HepG2 (cell line): ENCODE measurements at regions not wholly inside any gene's neighbourhood (a gene's known extent, or its start where the extent isn't known, plus 50 kb on each side); places are given as distances from the start of the nearest gene placed in this dataset.

ENCODE experiments used
- ATAC-seq: fragments of 200-7000 bp; cut with Tn5 transposase; 3 replicates; pipeline ENCODE4 v1.9.1; 2020; ENCODE audit warnings: mild to moderate bottlenecking, moderate library complexity
- BruUV-seq: library from RNA; stranded (reverse); fragments of 400-500 nt; replicated peaks from 2 replicates; lab custom pipeline; 2021; lab: Mats Ljungman, UMichigan
- CTCF ChIA-PET: fragments of 300-600 bp; formaldehyde crosslinking; extraction: SDS; loops from one replicate; lab custom pipeline; 2021; ENCODE audit warnings: low total read pairs, inconsistent platforms, low intra/inter-chr PET ratio; lab: Yijun Ruan, JAX
- POLR2A ChIA-PET: fragments of 350-600 bp; sonication (Branson Sonifier 250); formaldehyde crosslinking; loops from one replicate; lab custom pipeline; 2020; ENCODE audit warnings: antibody characterized with exemption, inconsistent platforms; lab: Yijun Ruan, JAX
- DNase-seq: peaks from one replicate; pipeline ENCODE4 v3.0.0-alpha.2; 2015; ENCODE audit warnings: low spot score
- FAIRE-seq: peaks from 3 replicates; lab custom pipeline; 2011; peaks lifted over from hg19 to GRCh38; lab: Jason Lieb, UNC
- H2AFZ ChIP-seq: one replicate; pipeline ENCODE4 v1.6.1; 2011; ENCODE audit warnings: low read length, inconsistent platforms
- H3K27ac ChIP-seq: fragments of 300-600 bp; 3 replicates; pipeline ENCODE4 v1.8.0; 2011; ENCODE audit warnings: mixed run types, mild to moderate bottlenecking, mixed read lengths, low read length, inconsistent platforms; ENCODE audit not compliant: insufficient read depth; ENCODE audit errors: extremely low read length
- H3K27me3 ChIP-seq, 2 experiments: fragments of 200-600 bp in 1 of 2; 2 replicates in 1 of 2; 3 replicates in 1 of 2; pipeline versions ENCODE4 v1.6.0 to v1.8.0; 2011; ENCODE audit warnings: low read length in 2 of 2, mild to moderate bottlenecking in 2 of 2, moderate library complexity in 2 of 2, inconsistent platforms in 1 of 2; ENCODE audit not compliant: insufficient read depth in 2 of 2, control insufficient read depth in 1 of 2
- H3K36me3 ChIP-seq, 2 experiments: fragments of 200-600 bp in 1 of 2; replicated peaks in 1 of 2; 2 replicates in 1 of 2; 3 replicates in 1 of 2; pipeline versions ENCODE4 v1.5.1 to v1.8.0; 2011; ENCODE audit warnings: low read length in 2 of 2, inconsistent platforms in 1 of 2; ENCODE audit not compliant: insufficient read depth in 2 of 2, control insufficient read depth in 1 of 2
- H3K4me1 ChIP-seq: 2 replicates; pipeline ENCODE4 v1.5.1; 2012; ENCODE audit warnings: low read length, inconsistent platforms; ENCODE audit not compliant: insufficient read depth
- H3K4me2 ChIP-seq: 2 replicates; pipeline ENCODE4 v1.6.0; 2011; ENCODE audit warnings: low read depth, low read length, inconsistent platforms
- H3K4me3 ChIP-seq, 3 experiments: fragments of 200-600 bp in 1 of 3; sonication (generic), shearing (Covaris generic) in 1 of 3; replicated peaks in 1 of 3; 2 replicates each; pipeline ENCODE4 v1.5.1; 2011 to 2016; ENCODE audit warnings: low read length in 3 of 3, inconsistent platforms in 2 of 3, low read depth in 2 of 3, mild to moderate bottlenecking in 2 of 3, control low read depth in 1 of 3, mixed read lengths in 1 of 3; ENCODE audit not compliant: insufficient read depth in 1 of 3
- H3K79me2 ChIP-seq: one replicate; pipeline ENCODE4 v1.6.1; 2011; ENCODE audit warnings: low read length, inconsistent platforms; ENCODE audit not compliant: insufficient read depth
- H3K9ac ChIP-seq: 2 replicates; pipeline ENCODE4 v1.6.0; 2011; ENCODE audit warnings: mild to moderate bottlenecking, low read depth, low read length, inconsistent platforms; ENCODE audit not compliant: insufficient read depth
- H3K9me3 ChIP-seq: 2 replicates; pipeline ENCODE4 v1.5.1; 2012; ENCODE audit warnings: mild to moderate bottlenecking, low read length
- H4K20me1 ChIP-seq: 2 replicates; pipeline ENCODE4 v1.6.0; 2011; ENCODE audit warnings: inconsistent platforms, mild to moderate bottlenecking, low read length, moderate library complexity; ENCODE audit not compliant: insufficient read depth
- EHMT2 ChIP-seq: fragments of 200-600 bp; sonication (generic); IDR thresholded peaks from 2 replicates; pipeline ENCODE4 v1.7.0; 2017; ENCODE audit warnings: antibody characterized with exemption, low read depth, low read length, borderline replicate concordance
- ELF4 ChIP-seq: sonication (generic); formaldehyde crosslinking; IDR thresholded peaks from 2 replicates; pipeline ENCODE4 v1.5.0; 2020; ENCODE audit warnings: missing genetic modification reagents, mild to moderate bottlenecking, moderate library complexity, borderline replicate concordance
- FOXM1 ChIP-seq: sonication (generic); formaldehyde crosslinking; IDR thresholded peaks from 2 replicates; pipeline ENCODE4 v1.5.0; 2020; ENCODE audit warnings: missing genetic modification reagents
- IRX3 ChIP-seq: sonication (generic); formaldehyde crosslinking; IDR thresholded peaks from 2 replicates; pipeline ENCODE4 v1.8.1; 2023; ENCODE audit warnings: mild to moderate bottlenecking, low read depth, missing genetic modification reagents, borderline replicate concordance
- ZBTB10 ChIP-seq: sonication (generic); formaldehyde crosslinking; IDR thresholded peaks from 2 replicates; pipeline ENCODE4 v1.4.0; 2020; ENCODE audit warnings: missing genetic modification reagents, borderline replicate concordance
- ZKSCAN8 ChIP-seq: IDR thresholded peaks from 2 replicates; pipeline ENCODE4 v1.6.1; 2016; ENCODE audit warnings: borderline replicate concordance, missing genetic modification reagents, missing compliant biosample characterization
- ZNF329 ChIP-seq: sonication (generic); formaldehyde crosslinking; IDR thresholded peaks from 2 replicates; pipeline ENCODE4 v1.9.0; 2021; ENCODE audit warnings: low read depth, mild to moderate bottlenecking, missing genetic modification reagents
- ZNF33B ChIP-seq: sonication (generic); formaldehyde crosslinking; IDR thresholded peaks from 2 replicates; pipeline ENCODE4 v1.5.1; 2020; ENCODE audit warnings: mild to moderate bottlenecking, missing genetic modification reagents
- ZNF496 ChIP-seq: sonication (generic); formaldehyde crosslinking; IDR thresholded peaks from 2 replicates; pipeline ENCODE4 v1.8.1; 2023; ENCODE audit warnings: mild to moderate bottlenecking, moderate library complexity, missing genetic modification reagents; ENCODE audit not compliant: insufficient replicate concordance
- ZNF563 ChIP-seq: sonication (generic); formaldehyde crosslinking; IDR thresholded peaks from 2 replicates; pipeline ENCODE4 v1.8.0; 2022; ENCODE audit warnings: mild to moderate bottlenecking, moderate library complexity, missing genetic modification reagents
- in situ Hi-C: cut with HindIII; loops from 2 replicates; pipeline ENCODE4 v1.10.0; 2017; ENCODE audit warnings: low pct_unique_long_range_greater_than_20kb; ENCODE audit not compliant: extremely low pct_ligation_motif_present
- intact Hi-C: fragments of 100-400 bp; cut with micrococcal nuclease; formaldehyde crosslinking; loops from one replicate; pipeline ENCODE4 v1.10.0; 2022; ENCODE audit not compliant: unreplicated experiment
- TF ChIP-seq, protein P1 (sequence below): sonication (generic); formaldehyde crosslinking; IDR thresholded peaks from one replicate; pipeline ENCODE4 v1.5.1; 2020; ENCODE audit warnings: mild to moderate bottlenecking, missing genetic modification reagents; ENCODE audit errors: not compliant biosample characterization
- TF ChIP-seq, protein P2 (sequence below): sonication (generic); formaldehyde crosslinking; IDR thresholded peaks from 2 replicates; pipeline ENCODE4 v1.4.0; 2020; ENCODE audit warnings: missing genetic modification reagents

DNA sequence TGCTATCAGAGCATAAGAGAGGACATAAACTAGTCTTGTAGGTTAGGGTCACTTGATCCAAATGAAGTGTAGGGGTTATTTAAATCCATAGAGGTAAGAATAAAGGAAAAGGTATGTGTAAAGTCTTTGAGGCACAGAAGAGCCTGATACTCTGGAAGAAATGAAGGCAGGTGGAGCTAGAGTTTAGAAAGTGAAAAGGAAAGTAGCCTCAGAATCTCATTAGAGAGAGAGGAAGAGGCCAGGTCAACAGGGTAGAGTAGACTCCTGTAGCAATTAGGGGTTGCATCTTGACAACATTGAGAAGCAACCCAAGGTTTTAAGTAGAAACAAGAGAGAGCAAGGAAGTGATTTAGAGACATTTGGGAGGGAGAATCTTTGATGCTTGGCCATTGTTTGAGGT lies 235.2 kb upstream of the SOX9 start:
- CTCF ChIA-PET = no interaction called here
- BruUV-seq = no TSS peak
- Histone ChIP-seq H2AFZ (no peak overlapping the region), H3K4me2 (no peak overlapping the region), H4K20me1 (no peaks in the 10 kb centered on the region), H3K36me3 (no peaks in the 10 kb centered on the region), H3K4me1 (no peaks in the 10 kb centered on the region), H3K79me2 (no peaks in the 10 kb centered on the region), H3K27ac (no peak overlapping the region), H3K9ac (no peak overlapping the region), H3K9me3 (no peaks in the 10 kb centered on the region), H3K27me3 (no peaks in the 10 kb centered on the region), H3K4me3 (no peak overlapping the region)
- in situ Hi-C loops = no loop called here
- ATAC-seq (no peak), FAIRE-seq (no peak), DNase-seq (no peak)
- POLR2A ChIA-PET = no interaction called here
- intact Hi-C loops = no loop called here
- TF ChIP-seq ZNF563 (CRISPR knock-in tag) = no peak
- no peak for TF ChIP-seq IRX3 (CRISPR knock-in tag)
- no peak for TF ChIP-seq ZNF33B (CRISPR knock-in tag)
- TF ChIP-seq ZNF329 (CRISPR knock-in tag) = no peak
- no peak for TF ChIP-seq ELF4 (CRISPR knock-in tag)
- TF ChIP-seq ZKSCAN8 (CRISPR knock-in tag) = no peak
- TF ChIP-seq EHMT2 = no peak
- TF ChIP-seq, protein P1, sequence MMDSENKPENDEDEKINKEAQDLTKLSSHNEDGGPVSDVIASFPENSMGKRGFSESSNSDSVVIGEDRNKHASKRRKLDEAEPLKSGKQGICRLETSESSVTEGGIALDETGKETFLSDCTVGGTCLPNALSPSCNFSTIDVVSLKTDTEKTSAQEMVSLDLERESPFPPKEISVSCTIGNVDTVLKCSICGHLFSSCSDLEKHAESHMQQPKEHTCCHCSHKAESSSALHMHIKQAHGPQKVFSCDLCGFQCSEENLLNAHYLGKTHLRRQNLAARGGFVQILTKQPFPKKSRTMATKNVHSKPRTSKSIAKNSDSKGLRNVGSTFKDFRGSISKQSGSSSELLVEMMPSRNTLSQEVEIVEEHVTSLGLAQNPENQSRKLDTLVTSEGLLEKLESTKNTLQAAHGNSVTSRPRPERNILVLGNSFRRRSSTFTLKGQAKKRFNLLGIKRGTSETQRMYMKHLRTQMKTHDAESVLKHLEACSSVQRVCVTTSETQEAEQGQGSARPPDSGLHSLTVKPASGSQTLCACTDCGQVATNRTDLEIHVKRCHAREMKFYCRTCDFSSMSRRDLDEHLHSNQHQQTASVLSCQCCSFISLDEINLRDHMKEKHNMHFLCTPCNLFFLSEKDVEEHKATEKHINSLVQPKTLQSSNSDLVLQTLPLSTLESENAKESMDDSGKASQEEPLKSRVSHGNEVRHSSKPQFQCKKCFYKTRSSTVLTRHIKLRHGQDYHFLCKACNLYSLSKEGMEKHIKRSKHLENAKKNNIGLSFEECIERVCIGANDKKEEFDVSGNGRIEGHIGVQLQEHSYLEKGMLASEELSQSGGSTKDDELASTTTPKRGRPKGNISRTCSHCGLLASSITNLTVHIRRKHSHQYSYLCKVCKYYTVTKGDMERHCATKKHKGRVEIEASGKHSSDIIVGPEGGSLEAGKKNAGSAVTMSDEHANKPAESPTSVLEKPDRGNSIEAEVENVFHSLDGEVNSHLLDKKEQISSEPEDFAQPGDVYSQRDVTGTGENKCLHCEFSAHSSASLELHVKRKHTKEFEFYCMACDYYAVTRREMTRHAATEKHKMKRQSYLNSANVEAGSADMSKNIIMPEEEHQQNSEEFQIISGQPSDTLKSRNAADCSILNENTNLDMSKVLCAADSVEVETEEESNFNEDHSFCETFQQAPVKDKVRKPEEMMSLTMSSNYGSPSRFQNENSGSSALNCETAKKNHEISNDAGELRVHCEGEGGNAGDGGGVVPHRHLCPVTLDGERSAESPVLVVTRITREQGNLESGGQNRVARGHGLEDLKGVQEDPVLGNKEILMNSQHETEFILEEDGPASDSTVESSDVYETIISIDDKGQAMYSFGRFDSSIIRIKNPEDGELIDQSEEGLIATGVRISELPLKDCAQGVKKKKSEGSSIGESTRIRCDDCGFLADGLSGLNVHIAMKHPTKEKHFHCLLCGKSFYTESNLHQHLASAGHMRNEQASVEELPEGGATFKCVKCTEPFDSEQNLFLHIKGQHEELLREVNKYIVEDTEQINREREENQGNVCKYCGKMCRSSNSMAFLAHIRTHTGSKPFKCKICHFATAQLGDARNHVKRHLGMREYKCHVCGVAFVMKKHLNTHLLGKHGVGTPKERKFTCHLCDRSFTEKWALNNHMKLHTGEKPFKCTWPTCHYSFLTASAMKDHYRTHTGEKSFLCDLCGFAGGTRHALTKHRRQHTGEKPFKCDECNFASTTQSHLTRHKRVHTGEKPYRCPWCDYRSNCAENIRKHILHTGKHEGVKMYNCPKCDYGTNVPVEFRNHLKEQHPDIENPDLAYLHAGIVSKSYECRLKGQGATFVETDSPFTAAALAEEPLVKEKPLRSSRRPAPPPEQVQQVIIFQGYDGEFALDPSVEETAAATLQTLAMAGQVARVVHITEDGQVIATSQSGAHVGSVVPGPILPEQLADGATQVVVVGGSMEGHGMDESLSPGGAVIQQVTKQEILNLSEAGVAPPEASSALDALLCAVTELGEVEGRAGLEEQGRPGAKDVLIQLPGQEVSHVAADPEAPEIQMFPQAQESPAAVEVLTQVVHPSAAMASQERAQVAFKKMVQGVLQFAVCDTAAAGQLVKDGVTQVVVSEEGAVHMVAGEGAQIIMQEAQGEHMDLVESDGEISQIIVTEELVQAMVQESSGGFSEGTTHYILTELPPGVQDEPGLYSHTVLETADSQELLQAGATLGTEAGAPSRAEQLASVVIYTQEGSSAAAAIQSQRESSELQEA (CRISPR knock-in tag) = no peak
- TF ChIP-seq, protein P2, sequence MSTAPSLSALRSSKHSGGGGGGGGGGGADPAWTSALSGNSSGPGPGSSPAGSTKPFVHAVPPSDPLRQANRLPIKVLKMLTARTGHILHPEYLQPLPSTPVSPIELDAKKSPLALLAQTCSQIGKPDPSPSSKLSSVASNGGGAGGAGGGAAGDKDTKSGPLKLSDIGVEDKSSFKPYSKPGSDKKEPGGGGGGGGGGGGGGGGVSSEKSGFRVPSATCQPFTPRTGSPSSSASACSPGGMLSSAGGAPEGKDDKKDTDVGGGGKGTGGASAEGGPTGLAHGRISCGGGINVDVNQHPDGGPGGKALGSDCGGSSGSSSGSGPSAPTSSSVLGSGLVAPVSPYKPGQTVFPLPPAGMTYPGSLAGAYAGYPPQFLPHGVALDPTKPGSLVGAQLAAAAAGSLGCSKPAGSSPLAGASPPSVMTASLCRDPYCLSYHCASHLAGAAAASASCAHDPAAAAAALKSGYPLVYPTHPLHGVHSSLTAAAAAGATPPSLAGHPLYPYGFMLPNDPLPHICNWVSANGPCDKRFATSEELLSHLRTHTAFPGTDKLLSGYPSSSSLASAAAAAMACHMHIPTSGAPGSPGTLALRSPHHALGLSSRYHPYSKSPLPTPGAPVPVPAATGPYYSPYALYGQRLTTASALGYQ (CRISPR knock-in tag) = no peak
- no peak for TF ChIP-seq FOXM1 (CRISPR knock-in tag)
- TF ChIP-seq ZBTB10 (CRISPR knock-in tag) = no peak
- no peak for TF ChIP-seq ZNF496
